ENCODE measurements at regions not wholly inside any gene's neighbourhood (a gene's known extent, or its start where the extent isn't known, plus 50 kb on each side); places are given as distances from the start of the nearest gene placed in this dataset.

- Histone ChIP-seq H3K79me2 (ENCODE audit: control insufficient read depth, insufficient read depth, low read length) (no peaks in the 10 kb centered on the region), H3K27me3 (ENCODE audit: control insufficient read depth, extremely low read depth, insufficient read depth, low read length) (no peaks in the 10 kb centered on the region), H4K20me1 (ENCODE audit: control insufficient read depth, extremely low read depth, insufficient read depth, low read length) (no peaks in the 10 kb centered on the region), H3K4me2 (ENCODE audit: control insufficient read depth, extremely low read depth, insufficient read depth, low read depth, low read length) (no peak overlapping the region), H2AFZ (ENCODE audit: control insufficient read depth, low read length) (no peak overlapping the region), H3K9ac (ENCODE audit: control insufficient read depth, extremely low read depth, insufficient read depth, low read length) (no peak overlapping the region), H3K27ac (ENCODE audit: control insufficient read depth, insufficient read depth, low read length) (no peak overlapping the region), H3K4me1 (ENCODE audit: control insufficient read depth, extremely low read depth, insufficient read depth, low read length) (no peaks in the 10 kb centered on the region), H3K9me1 (ENCODE audit: control insufficient read depth, extremely low read depth, insufficient read depth, low read length) (no peaks in the 10 kb centered on the region), H3K9me3 (ENCODE audit: control insufficient read depth, low read depth, low read length) (no peaks in the 10 kb centered on the region), H3K4me3 (ENCODE audit: control insufficient read depth in 2 of 3, extremely low read depth in 1 of 3, insufficient read depth in 2 of 3, low read depth in 1 of 3, low read length in 3 of 3) (no peak overlapping the region), H3K36me3 (ENCODE audit: control insufficient read depth in 2 of 2, extremely low read depth in 1 of 2, insufficient read depth in 2 of 2, low read length in 2 of 2) (no peaks in the 10 kb centered on the region)
- FAIRE-seq (no peak), DNase-seq (ENCODE audit: low read depth, low spot score) (no peak)
- dilution Hi-C loops (cut with MboI; ENCODE audit: extremely low pct_ligation_motif_present, low sequenced_read_pairs): no loop called here
- TF ChIP-seq CTCF (optimal IDR thresholded peaks at IDR 0.05 in 1 of 3, IDR thresholded peaks at IDR 0.05 in 1 of 3, conservative IDR thresholded peaks at IDR 0.05 in 1 of 3; ENCODE audit: extremely low read depth in 1 of 3, insufficient read depth in 2 of 3, low read length in 3 of 3) (no peak), EZH2 (IDR thresholded peaks at IDR 0.05; ENCODE audit: low read length) (no peak)
These were observed 589.5 kb downstream of the GABRG2 start for GRCh38 chr5:162657076-162657475.

GRCh38 chr5:162664846-162665245 lies 597.3 kb downstream of the GABRG2 start:
- DNase-seq (ENCODE audit: low read depth, low spot score) (no peak), FAIRE-seq (no peak)
- Histone ChIP-seq H3K9me1 (ENCODE audit: control insufficient read depth, extremely low read depth, insufficient read depth, low read length) (no peaks in the 10 kb centered on the region), H3K36me3 (ENCODE audit: control insufficient read depth in 2 of 2, extremely low read depth in 1 of 2, insufficient read depth in 2 of 2, low read length in 2 of 2) (no peaks in the 10 kb centered on the region), H3K79me2 (ENCODE audit: control insufficient read depth, insufficient read depth, low read length) (no peaks in the 10 kb centered on the region), H3K27ac (ENCODE audit: control insufficient read depth, insufficient read depth, low read length) (no peak overlapping the region), H3K4me1 (ENCODE audit: control insufficient read depth, extremely low read depth, insufficient read depth, low read length) (no peaks in the 10 kb centered on the region), H3K9ac (ENCODE audit: control insufficient read depth, extremely low read depth, insufficient read depth, low read length) (no peak overlapping the region), H3K4me2 (ENCODE audit: control insufficient read depth, extremely low read depth, insufficient read depth, low read depth, low read length) (no peak overlapping the region), H4K20me1 (ENCODE audit: control insufficient read depth, extremely low read depth, insufficient read depth, low read length) (no peaks in the 10 kb centered on the region), H3K27me3 (ENCODE audit: control insufficient read depth, extremely low read depth, insufficient read depth, low read length) (no peaks in the 10 kb centered on the region), H3K9me3 (ENCODE audit: control insufficient read depth, low read depth, low read length) (no peaks in the 10 kb centered on the region), H3K4me3 (ENCODE audit: control insufficient read depth in 2 of 3, extremely low read depth in 1 of 3, insufficient read depth in 2 of 3, low read depth in 1 of 3, low read length in 3 of 3) (no peak overlapping the region), H2AFZ (ENCODE audit: control insufficient read depth, low read length) (no peak overlapping the region)
- dilution Hi-C loops (cut with MboI; ENCODE audit: extremely low pct_ligation_motif_present, low sequenced_read_pairs): no loop called here
- no peak for TF ChIP-seq CTCF (optimal IDR thresholded peaks at IDR 0.05 in 1 of 3, IDR thresholded peaks at IDR 0.05 in 1 of 3, conservative IDR thresholded peaks at IDR 0.05 in 1 of 3; ENCODE audit: extremely low read depth in 1 of 3, insufficient read depth in 2 of 3, low read length in 3 of 3)
- no peak for TF ChIP-seq EZH2 (IDR thresholded peaks at IDR 0.05; ENCODE audit: low read length)

Data from keratinocyte (primary cell).